Esophagus squamous epithelium (tissue), 5 donors: ENCODE measurements at regions not wholly inside any gene's neighbourhood (a gene's known extent, or its start where the extent isn't known, plus 50 kb on each side); places are given as distances from the start of the nearest gene placed in this dataset.

Experiments
- DNase-seq: peaks from one replicate; lab custom pipeline; 2025; lab: John Stamatoyannopoulos, UW
- H3K27ac ChIP-seq, 4 donors: fragments of 200-600 bp; sonication (generic); one replicate each; pipeline ENCODE4 v1.5.1; 2016 to 2019; ENCODE audit warnings: mild to moderate bottlenecking in 1 of 4
- H3K27me3 ChIP-seq, 4 donors: fragments of 200-600 bp; sonication (generic); 1 replicate in 3 of 4; 2 replicates in 1 of 4; pipeline versions ENCODE4 v1.5.1 to v1.6.0; 2017 to 2021; ENCODE audit warnings: antibody characterized with exemption in 1 of 4
- H3K36me3 ChIP-seq, 3 donors: fragments of 200-600 bp; sonication (generic); one replicate each; pipeline ENCODE4 v1.5.1; 2016 to 2019
- H3K4me1 ChIP-seq, 3 donors: fragments of 200-600 bp; sonication (generic); one replicate each; pipeline ENCODE4 v1.5.1; 2017 to 2019
- H3K4me3 ChIP-seq, 4 donors: fragments of 200-600 bp; sonication (generic); 1 replicate in 3 of 4; 2 replicates in 1 of 4; pipeline ENCODE4 v1.5.1; 2016 to 2019; ENCODE audit warnings: mild to moderate bottlenecking in 2 of 4, moderate library complexity in 1 of 4
- H3K9me3 ChIP-seq, 3 donors: fragments of 200-600 bp; sonication (generic); one replicate each; pipeline ENCODE4 v1.5.1; 2016 to 2019
- CTCF ChIP-seq, 6 experiments: fragments of 450-650 bp in 4 of 6; fragments of 200-600 bp in 2 of 6; sonication (generic) in 2 of 6; IDR thresholded peaks; one replicate each; pipeline ENCODE4 v1.5.1; 2016 to 2019; ENCODE audit warnings: antibody characterized with exemption in 6 of 6, mild to moderate bottlenecking in 4 of 6, moderate library complexity in 4 of 6
- POLR2A ChIP-seq, 4 donors: fragments of 450-650 bp; IDR thresholded peaks; one replicate each; pipeline ENCODE4 v1.6.1; 2017; ENCODE audit warnings: antibody characterized with exemption in 4 of 4, mild to moderate bottlenecking in 4 of 4, moderate library complexity in 3 of 4
- WGBS, 2 donors: methylation state at CpG; one replicate each; pipeline ENCODE4 v1.1.5; 2018; 5-methylcytosine and 5-hydroxymethylcytosine counted together
- intact Hi-C: fragments of 100-400 bp; cut with DNase I; formaldehyde crosslinking; loops from one replicate; pipeline ENCODE4 v1.15.0; 2022
- donor health status: DM: yes; HTN: yes; CAD: no.

- intact Hi-C loops: no loop called here
- Histone ChIP-seq H3K36me3 (no peaks in the 10 kb centered on the region), H3K27me3 (no peaks in the 10 kb centered on the region), H3K27ac (no peak overlapping the region), H3K9me3 (no peaks in the 10 kb centered on the region), H3K4me1 (no peaks in the 10 kb centered on the region), H3K4me3 (no peak overlapping the region)
- 14 to 25% methylated on average over 1 of the region's 1 CpG for WGBS, 2 donors
- TF ChIP-seq POLR2A (IDR thresholded peaks at IDR 0.05) (no peak), CTCF (IDR thresholded peaks at IDR 0.05) (no peak)
- DNase-seq: no peak
These were observed 98.6 kb upstream of the ARHGEF26 start for GRCh38 chr3:154022606-154023005.

GRCh38 chr3:154023148-154023547 is 98.0 kb upstream of the ARHGEF26 start:
- H3K36me3 ChIP-seq: no peaks in the 10 kb centered on the region
- no peaks in the 10 kb centered on the region for H3K9me3 ChIP-seq
- no peak overlapping the region for H3K4me3 ChIP-seq
- H3K27ac ChIP-seq: no peak overlapping the region
- TF ChIP-seq POLR2A (IDR thresholded peaks at IDR 0.05) (no peak), CTCF (IDR thresholded peaks at IDR 0.05) (no peak)
- H3K4me1 ChIP-seq: no peaks in the 10 kb centered on the region
- H3K27me3 ChIP-seq: no peaks in the 10 kb centered on the region
- intact Hi-C loops: no loop called here
- no peak for DNase-seq

- Histone ChIP-seq H3K27me3 (no peaks in the 10 kb centered on the region), H3K4me3 (no peak overlapping the region), H3K4me1 (no peaks in the 10 kb centered on the region), H3K36me3 (no peaks in the 10 kb centered on the region), H3K9me3 (no peaks in the 10 kb centered on the region), H3K27ac (no peak overlapping the region)
- DNase-seq: no peak
- no peak for TF ChIP-seq CTCF (IDR thresholded peaks at IDR 0.05)
- no peak for TF ChIP-seq POLR2A (IDR thresholded peaks at IDR 0.05)
- intact Hi-C loops: no loop called here
- WGBS, 2 donors: 83 to 86% methylated on average over 2 of the region's 2 CpGs
These were observed 96.2 kb upstream of the ARHGEF26 start for GRCh38 chr3:154025007-154025406.

GRCh38 chr3:154029926-154030325 is 91.3 kb upstream of the ARHGEF26 start:
- no peak for TF ChIP-seq CTCF (IDR thresholded peaks at IDR 0.05)
- TF ChIP-seq POLR2A (IDR thresholded peaks at IDR 0.05): no peak
- 63 to 75% methylated on average over 4 of the region's 4 CpGs for WGBS, 2 donors
- intact Hi-C loops: no loop called here

GRCh38 chr3:154034797-154035330 is 86.3 kb upstream of the ARHGEF26 start:
- intact Hi-C loops: no loop called here
- WGBS, 2 donors: 63 to 73% methylated on average over 2 of the region's 2 CpGs
- no peak overlapping the region for H3K27ac ChIP-seq

More at GRCh38 chr3:154029926-154030325, 91.3 kb upstream of the ARHGEF26 start:
- H3K27me3 ChIP-seq: no peaks in the 10 kb centered on the region
- no peaks in the 10 kb centered on the region for H3K4me1 ChIP-seq
- no peaks in the 10 kb centered on the region for H3K9me3 ChIP-seq
- H3K4me3 ChIP-seq: no peak overlapping the region
- DNase-seq: no peak
- no peaks in the 10 kb centered on the region for H3K36me3 ChIP-seq
- H3K27ac ChIP-seq: no peak overlapping the region

More at GRCh38 chr3:154034797-154035330, 86.3 kb upstream of the ARHGEF26 start:
- TF ChIP-seq CTCF (IDR thresholded peaks at IDR 0.05) (no peak), POLR2A (IDR thresholded peaks at IDR 0.05) (no peak)
- Histone ChIP-seq H3K4me1 (no peaks in the 10 kb centered on the region), H3K27me3 (no peaks in the 10 kb centered on the region), H3K36me3 (no peaks in the 10 kb centered on the region), H3K9me3 (no peaks in the 10 kb centered on the region), H3K4me3 (no peak overlapping the region)
- DNase-seq: no peak
